SK-N-SH treated with all-trans-retinoic acid at 6 μM for 48 hours (cell line): ENCODE measurements at regions not wholly inside any gene's neighbourhood (a gene's known extent, or its start where the extent isn't known, plus 50 kb on each side); places are given as distances from the start of the nearest gene placed in this dataset.

Source experiments
- ATAC-seq: fragments of 200-7000 bp; cut with Tn5 transposase; 3 replicates; pipeline ENCODE4 v1.9.1; 2020; ENCODE audit warnings: mild to moderate bottlenecking, moderate library complexity
- ARNTL ChIP-seq: fragments of 450-650 bp; formaldehyde crosslinking; IDR thresholded peaks from 2 replicates; pipeline ENCODE4 v1.5.0; 2020; ENCODE audit warnings: low read depth, mild to moderate bottlenecking, moderate library complexity, borderline replicate concordance
- BACH2 ChIP-seq: fragments of 250-450 bp; sonication (Bioruptor Pico); IDR thresholded peaks from 2 replicates; pipeline ENCODE4 v1.9.0; 2021; ENCODE audit warnings: mild to moderate bottlenecking, borderline replicate concordance
- CREB5 ChIP-seq: fragments of 250-450 bp; sonication (Bioruptor Pico); IDR thresholded peaks from 2 replicates; pipeline ENCODE4 v1.5.1; 2020; ENCODE audit warnings: low read depth, mild to moderate bottlenecking, moderate library complexity
- CSDC2 ChIP-seq: fragments of 250-450 bp; sonication (Bioruptor Pico); IDR thresholded peaks from 2 replicates; pipeline ENCODE4 v1.5.0; 2020; ENCODE audit warnings: mild to moderate bottlenecking, moderate library complexity
- CSRNP3 ChIP-seq: fragments of 250-450 bp; sonication (Bioruptor Pico); IDR thresholded peaks from 2 replicates; pipeline ENCODE4 v1.5.1; 2021; ENCODE audit warnings: mild to moderate bottlenecking, moderate library complexity
- GLIS3 ChIP-seq: fragments of 250-450 bp; sonication (Bioruptor Pico); IDR thresholded peaks from 2 replicates; pipeline ENCODE4 v1.5.0; 2020; ENCODE audit warnings: mild to moderate bottlenecking, moderate library complexity
- ISL1 ChIP-seq: fragments of 250-450 bp; sonication (Bioruptor Pico); IDR thresholded peaks from 2 replicates; pipeline ENCODE4 v2.1.2; 2022; ENCODE audit warnings: mild to moderate bottlenecking, moderate library complexity
- OSR1 ChIP-seq: fragments of 250-450 bp; sonication (Bioruptor Pico); IDR thresholded peaks from 2 replicates; pipeline ENCODE4 v1.8.0; 2022; ENCODE audit warnings: moderate library complexity, mild to moderate bottlenecking, inconsistent platforms
- PATZ1 ChIP-seq: fragments of 250-450 bp; sonication (Bioruptor Pico); IDR thresholded peaks from 2 replicates; pipeline ENCODE4 v1.8.0; 2020; ENCODE audit warnings: mild to moderate bottlenecking, moderate library complexity, borderline replicate concordance
- PPARA ChIP-seq: fragments of 250-450 bp; sonication (Bioruptor Pico); IDR thresholded peaks from 2 replicates; pipeline ENCODE4 v1.5.0; 2020; ENCODE audit warnings: mild to moderate bottlenecking, borderline replicate concordance
- RARB ChIP-seq: fragments of 250-450 bp; sonication (Bioruptor Pico); IDR thresholded peaks from 2 replicates; pipeline ENCODE4 v1.8.0; 2021; ENCODE audit warnings: mild to moderate bottlenecking, moderate library complexity
- TCF4 ChIP-seq: fragments of 250-450 bp; sonication (Bioruptor Pico); IDR thresholded peaks from 2 replicates; pipeline ENCODE4 v1.8.0; 2021; ENCODE audit warnings: mild to moderate bottlenecking, moderate library complexity, borderline replicate concordance
- TOX ChIP-seq: fragments of 250-450 bp; sonication (Bioruptor Pico); IDR thresholded peaks from 2 replicates; pipeline ENCODE4 v1.8.0; 2021; ENCODE audit warnings: mild to moderate bottlenecking, moderate library complexity, borderline replicate concordance
- TSHZ2 ChIP-seq: fragments of 250-450 bp; sonication (Bioruptor Pico); IDR thresholded peaks from 2 replicates; pipeline ENCODE4 v1.5.0; 2020; ENCODE audit warnings: mild to moderate bottlenecking, moderate library complexity
- ZC3H10 ChIP-seq: fragments of 250-450 bp; sonication (Bioruptor Pico); IDR thresholded peaks from 2 replicates; pipeline ENCODE4 v1.5.1; 2021; ENCODE audit warnings: mild to moderate bottlenecking, moderate library complexity
- ZFP3 ChIP-seq: fragments of 250-450 bp; sonication (Bioruptor Pico); IDR thresholded peaks from 2 replicates; pipeline ENCODE4 v1.5.0; 2020; ENCODE audit warnings: mild to moderate bottlenecking, moderate library complexity
- ZNF70 ChIP-seq: fragments of 450-650 bp; formaldehyde crosslinking; IDR thresholded peaks from 2 replicates; pipeline ENCODE4 v1.5.0; 2020; ENCODE audit warnings: mild to moderate bottlenecking, moderate library complexity

GRCh38 chr1:96095849-96096612 lies 625.6 kb upstream of the PTBP2 start:
- TF ChIP-seq CSDC2 (CRISPR knock-in tag) = no peak
- 0 out of 2 replicates have a peak, but pooled peaks have one; percentile 29 for TF ChIP-seq TCF4 (CRISPR knock-in tag)
- no peak for ATAC-seq

- TF ChIP-seq GLIS3 (CRISPR knock-in tag) (no peak), TCF4 (CRISPR knock-in tag) (0 out of 2 replicates have a peak, but pooled peaks have one; percentile 3)
- no peak for ATAC-seq
Observed at GRCh38 chr1:96096613-96097321, 624.8 kb upstream of the PTBP2 start.

- ATAC-seq = no peak
- no peak for TF ChIP-seq ZC3H10 (CRISPR knock-in tag)
- no peak for TF ChIP-seq CREB5 (CRISPR knock-in tag)
- no peak for TF ChIP-seq OSR1 (CRISPR knock-in tag)
Observed at GRCh38 chr1:96104506-96104905, 617.1 kb upstream of the PTBP2 start.

- no peak for ATAC-seq
- TF ChIP-seq ZNF70 (CRISPR knock-in tag) = no peak
- no peak for TF ChIP-seq ZFP3 (CRISPR knock-in tag)
- no peak for TF ChIP-seq BACH2 (CRISPR knock-in tag)
- TF ChIP-seq TOX (CRISPR knock-in tag) = no peak
- TF ChIP-seq OSR1 (CRISPR knock-in tag) = no peak
- TF ChIP-seq TSHZ2 = no peak
- no peak for TF ChIP-seq ISL1 (CRISPR knock-in tag)
- TF ChIP-seq PATZ1 (CRISPR knock-in tag) = no peak
Observed at GRCh38 chr1:96104906-96105305, 616.7 kb upstream of the PTBP2 start.

- no peak for ATAC-seq
- no peak for TF ChIP-seq RARB (CRISPR knock-in tag)
- TF ChIP-seq CSRNP3 (CRISPR knock-in tag) = no peak
- no peak for TF ChIP-seq BACH2 (CRISPR knock-in tag)
- no peak for TF ChIP-seq TCF4 (CRISPR knock-in tag)
- no peak for TF ChIP-seq ARNTL (CRISPR knock-in tag)
- TF ChIP-seq OSR1 (CRISPR knock-in tag) = no peak
- no peak for TF ChIP-seq PPARA
Observed at GRCh38 chr1:96116731-96117130, 604.9 kb upstream of the PTBP2 start.
